NB4 (cell line): ENCODE measurements at regions not wholly inside any gene's neighbourhood (a gene's known extent, or its start where the extent isn't known, plus 50 kb on each side); places are given as distances from the start of the nearest gene placed in this dataset.
"Not testable (repeated sequence)": the region's sequence is repeated elsewhere in the genome, so short reads cannot be mapped to it uniquely, and the experiment has no call there.

Experiments used
- DNase-seq: peaks from one replicate; pipeline ENCODE4 v3.0.0; 2010; ENCODE audit warnings: low read depth
- H3K4me3 ChIP-seq: one replicate; pipeline ENCODE4 v1.5.1; 2011; ENCODE audit warnings: mild to moderate bottlenecking, low read depth, low read length, moderate library complexity
- MAX ChIP-seq: IDR thresholded peaks from 2 replicates; pipeline ENCODE4 v1.6.1; 2011; ENCODE audit warnings: low read depth, low read length
- MYC ChIP-seq: IDR thresholded peaks from 2 replicates; pipeline ENCODE4 v1.6.1; 2011; ENCODE audit warnings: low read depth, low read length
- POLR2A ChIP-seq: IDR thresholded peaks from 2 replicates; pipeline ENCODE4 v1.6.1; 2011; ENCODE audit warnings: mild to moderate bottlenecking; ENCODE audit not compliant: insufficient read length; ENCODE audit errors: extremely low read depth
- TF ChIP-seq, protein P1 (sequence below): IDR thresholded peaks from one replicate; pipeline ENCODE4 v1.5.1; 2012; ENCODE audit warnings: low read depth, low read length

DNA sequence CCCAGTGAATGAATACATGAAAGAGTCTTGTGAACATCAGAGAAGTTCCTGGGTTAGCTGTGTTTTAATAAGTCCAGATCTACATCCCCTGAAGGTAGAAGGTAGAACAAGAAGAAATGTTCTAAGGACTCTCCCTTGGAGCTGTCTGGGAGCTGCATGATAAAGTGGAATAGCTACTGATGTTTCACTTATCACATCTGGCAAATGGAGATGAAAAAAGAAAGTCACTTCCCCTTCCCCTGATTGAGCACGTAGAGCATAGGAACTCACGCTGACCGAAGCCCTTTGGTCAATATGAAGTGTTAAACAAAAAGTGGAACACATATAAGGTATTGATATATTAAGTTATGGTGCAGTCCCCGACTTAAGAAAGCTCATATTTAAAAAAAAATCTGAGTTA lies 53.2 kb upstream of the PARP1 start:
- no peak for TF ChIP-seq POLR2A
- TF ChIP-seq MAX = no peak
- no peak for TF ChIP-seq MYC
- TF ChIP-seq, protein P1, sequence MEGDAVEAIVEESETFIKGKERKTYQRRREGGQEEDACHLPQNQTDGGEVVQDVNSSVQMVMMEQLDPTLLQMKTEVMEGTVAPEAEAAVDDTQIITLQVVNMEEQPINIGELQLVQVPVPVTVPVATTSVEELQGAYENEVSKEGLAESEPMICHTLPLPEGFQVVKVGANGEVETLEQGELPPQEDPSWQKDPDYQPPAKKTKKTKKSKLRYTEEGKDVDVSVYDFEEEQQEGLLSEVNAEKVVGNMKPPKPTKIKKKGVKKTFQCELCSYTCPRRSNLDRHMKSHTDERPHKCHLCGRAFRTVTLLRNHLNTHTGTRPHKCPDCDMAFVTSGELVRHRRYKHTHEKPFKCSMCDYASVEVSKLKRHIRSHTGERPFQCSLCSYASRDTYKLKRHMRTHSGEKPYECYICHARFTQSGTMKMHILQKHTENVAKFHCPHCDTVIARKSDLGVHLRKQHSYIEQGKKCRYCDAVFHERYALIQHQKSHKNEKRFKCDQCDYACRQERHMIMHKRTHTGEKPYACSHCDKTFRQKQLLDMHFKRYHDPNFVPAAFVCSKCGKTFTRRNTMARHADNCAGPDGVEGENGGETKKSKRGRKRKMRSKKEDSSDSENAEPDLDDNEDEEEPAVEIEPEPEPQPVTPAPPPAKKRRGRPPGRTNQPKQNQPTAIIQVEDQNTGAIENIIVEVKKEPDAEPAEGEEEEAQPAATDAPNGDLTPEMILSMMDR = no peak
- DNase-seq = no peak
- H3K4me3 ChIP-seq = no peak overlapping the region

DNA sequence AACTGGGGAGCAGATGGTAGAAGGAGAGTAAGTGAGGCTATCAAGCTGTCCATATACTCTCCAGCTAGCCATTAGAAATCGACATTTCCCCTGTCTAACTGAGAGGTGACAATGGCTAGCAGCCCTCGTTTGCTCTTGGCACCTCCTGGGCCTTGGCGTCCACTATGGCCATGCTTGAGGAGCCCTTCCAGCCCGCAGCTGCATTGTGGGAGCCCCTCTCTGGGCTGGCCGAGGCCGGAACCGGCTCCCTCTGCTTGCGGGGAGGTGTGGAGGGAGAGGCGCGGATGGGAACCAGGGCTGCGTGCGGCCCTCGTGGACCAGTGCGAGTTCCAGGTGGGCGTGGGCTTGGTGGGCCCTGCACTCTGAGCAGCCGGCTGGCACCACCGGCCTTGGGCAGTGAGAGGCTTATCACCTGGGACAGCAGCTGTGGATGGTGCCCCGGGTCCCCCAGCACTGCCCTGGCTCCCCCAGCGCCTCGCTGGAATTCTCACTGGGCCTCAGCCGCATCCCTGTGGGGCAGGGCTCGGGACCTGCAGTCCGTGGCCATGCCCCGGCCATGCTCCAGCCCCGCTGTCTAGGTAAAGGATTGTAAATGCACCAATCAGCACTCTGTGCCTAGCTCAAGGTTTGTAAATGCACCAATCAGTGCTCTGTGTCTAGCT lies 56.2 kb upstream of the PARP1 start:
- DNase-seq = no peak
- no peak overlapping the region for H3K4me3 ChIP-seq
- no peak for TF ChIP-seq MYC
- TF ChIP-seq POLR2A = no peak
- no peak for TF ChIP-seq MAX
- TF ChIP-seq, protein P1 = no peak

GRCh38 chr1:226464587-226464971 lies 56.7 kb upstream of the PARP1 start:
- DNase-seq, H3K4me3 ChIP-seq: not testable (repeated sequence)

- TF ChIP-seq POLR2A = no peak
- no peak for TF ChIP-seq MAX
- TF ChIP-seq, protein P1 = no peak
- no peak for TF ChIP-seq MYC
- no peak for DNase-seq
- no peak overlapping the region for H3K4me3 ChIP-seq
Observed at GRCh38 chr1:226466296-226466695, 58.4 kb upstream of the PARP1 start.

- DNase-seq = no peak
- TF ChIP-seq, protein P1 = no peak
- TF ChIP-seq MAX (no peak), MYC (no peak), POLR2A (no peak)
Observed at GRCh38 chr1:226467443-226467842, 59.5 kb upstream of the PARP1 start.

DNA sequence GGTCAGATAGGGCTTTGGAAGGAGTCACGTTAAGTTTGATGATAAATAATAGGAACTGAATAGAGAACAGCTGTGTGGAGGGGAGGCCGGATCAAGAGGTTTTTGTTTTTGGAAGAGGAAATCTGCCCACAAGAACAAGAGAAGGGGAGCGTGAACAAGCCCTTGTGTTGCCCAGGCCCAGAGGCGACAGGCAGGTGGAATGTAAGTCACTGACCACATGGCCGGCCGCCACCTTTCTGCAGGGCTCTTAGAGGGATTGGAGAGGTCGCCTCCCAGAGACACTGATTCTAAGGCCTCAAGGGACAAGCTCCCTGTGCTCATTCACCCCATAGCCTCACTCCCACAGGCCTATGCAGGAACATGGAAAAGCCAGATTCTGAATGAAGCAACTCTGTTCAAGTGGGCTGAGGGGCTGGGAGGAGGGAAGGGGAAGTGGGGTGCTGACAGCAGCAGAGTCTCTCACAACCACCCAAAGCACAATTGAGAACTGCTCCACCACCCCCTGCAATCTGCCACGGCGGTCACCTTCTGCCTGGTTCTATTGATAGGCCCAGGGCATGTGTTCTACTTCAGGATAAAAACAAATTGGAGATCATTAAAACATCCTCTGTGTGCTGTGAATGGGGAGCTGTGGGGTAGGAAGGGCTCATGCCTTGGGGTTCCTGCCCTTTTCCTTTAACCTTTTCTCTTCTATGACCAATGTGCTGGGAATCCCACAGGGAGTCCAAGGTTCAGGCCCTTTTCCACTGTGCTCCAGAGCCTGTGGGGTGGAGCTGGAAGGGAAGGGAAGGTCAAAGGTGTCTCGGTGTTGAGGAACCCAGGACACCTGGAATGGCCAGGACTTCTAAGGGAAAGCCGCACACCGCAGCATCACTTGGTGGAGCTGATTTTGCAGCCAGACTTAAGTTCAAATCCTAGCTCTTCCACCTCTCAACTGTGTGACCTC lies 63.3 kb upstream of the PARP1 start:
- H3K4me3 ChIP-seq = no peak overlapping the region
- TF ChIP-seq, protein P1 = no peak
- TF ChIP-seq MAX (no peak), POLR2A (no peak), MYC (no peak)
- DNase-seq = peak; percentile 36

More at GRCh38 chr1:226467443-226467842, 59.5 kb upstream of the PARP1 start:
- no peak overlapping the region for H3K4me3 ChIP-seq
